WI38 (cell line): ENCODE measurements at regions not wholly inside any gene's neighbourhood (a gene's known extent, or its start where the extent isn't known, plus 50 kb on each side); places are given as distances from the start of the nearest gene placed in this dataset.

ENCODE experiments used
- H3K4me3 ChIP-seq: 2 replicates; pipeline ENCODE4 v1.5.1; 2011; ENCODE audit warnings: low read depth, mild to moderate bottlenecking, control low read depth, low read length
- CTCF ChIP-seq: IDR thresholded peaks from 2 replicates; pipeline ENCODE4 v1.5.1; 2012; ENCODE audit warnings: low read depth, mild to moderate bottlenecking, control low read depth, low read length

- H3K4me3 ChIP-seq, result no peak overlapping the region
- peak; percentile 64 for TF ChIP-seq CTCF
Measured at GRCh38 chrX:16436348-16437188, 213.4 kb upstream of the S100G start.

GRCh38 chrX:16440446-16440845, 209.5 kb upstream of the S100G start:
- TF ChIP-seq CTCF, result no peak
- H3K4me3 ChIP-seq, result no peak overlapping the region

DNA sequence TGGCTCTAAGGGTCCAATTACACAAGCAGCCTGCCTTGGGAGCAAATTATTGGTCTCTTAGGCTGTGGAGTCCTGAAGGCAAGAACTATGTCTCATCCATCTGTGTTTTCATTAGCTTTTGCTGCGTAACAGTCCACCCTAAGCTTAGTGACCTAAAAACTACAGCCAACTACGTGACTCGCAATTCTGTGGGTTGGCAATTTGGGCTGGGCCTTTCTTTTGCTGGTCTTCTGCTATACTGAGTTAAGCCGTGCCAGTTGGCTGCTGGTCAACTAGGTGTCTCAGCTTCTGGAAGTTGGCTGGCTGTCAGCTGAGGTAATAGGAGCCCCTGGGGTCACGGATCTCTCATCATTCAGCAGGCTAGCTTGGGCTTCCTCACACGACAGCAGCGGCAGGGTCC, 205.6 kb upstream of the S100G start:
- no peak for TF ChIP-seq CTCF
- no peak overlapping the region for H3K4me3 ChIP-seq

DNA sequence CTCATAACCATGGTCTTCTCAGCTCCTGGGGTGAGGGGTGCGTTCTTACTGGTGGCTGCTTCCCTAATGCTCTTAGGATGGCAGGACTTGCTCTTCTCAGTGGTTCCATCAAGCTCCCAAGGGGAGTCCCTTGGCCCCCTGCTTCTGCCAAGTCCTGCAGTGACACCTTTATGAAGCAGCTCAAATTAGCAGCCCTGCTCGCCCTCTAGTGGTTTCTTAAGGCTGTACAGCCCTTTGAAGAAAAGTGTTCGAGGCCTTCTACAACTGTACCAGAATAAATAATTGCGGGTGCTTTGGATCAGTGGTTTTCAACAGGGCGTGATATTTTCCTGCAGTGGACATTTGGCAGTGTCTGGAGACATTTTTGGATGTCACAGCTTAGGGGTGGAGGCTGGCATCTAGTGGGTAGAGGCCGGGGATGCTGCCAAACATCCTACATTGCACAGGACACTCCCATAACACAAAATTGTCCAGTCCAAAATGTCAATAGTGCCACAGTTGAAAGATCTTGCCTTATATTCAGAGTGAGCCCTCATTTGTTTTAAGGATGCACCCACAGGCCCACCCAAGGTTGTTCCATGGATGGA, 204.7 kb upstream of the S100G start:
- peak; percentile 76 for TF ChIP-seq CTCF
- H3K4me3 ChIP-seq, result no peak overlapping the region

- no peak overlapping the region for H3K4me3 ChIP-seq
- no peak for TF ChIP-seq CTCF
Measured at GRCh38 chrX:16451334-16451733, 198.6 kb upstream of the S100G start.

GRCh38 chrX:16454926-16455325, 195.0 kb upstream of the S100G start:
- H3K4me3 ChIP-seq, result no peak overlapping the region
- TF ChIP-seq CTCF, result no peak

- no peak for TF ChIP-seq CTCF
- H3K4me3 ChIP-seq, result no peak overlapping the region
Measured at GRCh38 chrX:16457239-16457638, 192.7 kb upstream of the S100G start.
